ENCODE measurements at regions not wholly inside any gene's neighbourhood (a gene's known extent, or its start where the extent isn't known, plus 50 kb on each side); places are given as distances from the start of the nearest gene placed in this dataset.

DNA sequence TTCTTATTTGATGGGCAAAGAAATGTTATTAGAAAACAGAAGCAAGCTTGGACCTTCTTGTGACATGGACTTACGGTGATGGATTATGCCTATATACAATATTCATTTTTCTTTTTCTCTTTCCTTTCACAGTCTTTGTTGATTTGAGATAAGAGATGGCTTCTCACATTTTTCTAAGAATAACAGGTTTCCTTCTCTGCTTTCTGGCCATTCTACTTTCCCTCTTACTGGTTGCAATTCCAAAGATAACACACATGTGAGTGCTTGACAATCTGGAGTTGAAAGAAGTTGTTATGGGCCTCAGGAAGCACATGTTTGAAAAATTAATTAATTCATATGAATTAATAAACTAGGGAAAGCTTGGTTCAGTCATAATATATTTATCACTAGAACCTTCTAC, 89.8 kb upstream of the RPS23 start:
- no peak for TF ChIP-seq POLR2A (IDR thresholded peaks at IDR 0.05)
- TF ChIP-seq, protein P1, sequence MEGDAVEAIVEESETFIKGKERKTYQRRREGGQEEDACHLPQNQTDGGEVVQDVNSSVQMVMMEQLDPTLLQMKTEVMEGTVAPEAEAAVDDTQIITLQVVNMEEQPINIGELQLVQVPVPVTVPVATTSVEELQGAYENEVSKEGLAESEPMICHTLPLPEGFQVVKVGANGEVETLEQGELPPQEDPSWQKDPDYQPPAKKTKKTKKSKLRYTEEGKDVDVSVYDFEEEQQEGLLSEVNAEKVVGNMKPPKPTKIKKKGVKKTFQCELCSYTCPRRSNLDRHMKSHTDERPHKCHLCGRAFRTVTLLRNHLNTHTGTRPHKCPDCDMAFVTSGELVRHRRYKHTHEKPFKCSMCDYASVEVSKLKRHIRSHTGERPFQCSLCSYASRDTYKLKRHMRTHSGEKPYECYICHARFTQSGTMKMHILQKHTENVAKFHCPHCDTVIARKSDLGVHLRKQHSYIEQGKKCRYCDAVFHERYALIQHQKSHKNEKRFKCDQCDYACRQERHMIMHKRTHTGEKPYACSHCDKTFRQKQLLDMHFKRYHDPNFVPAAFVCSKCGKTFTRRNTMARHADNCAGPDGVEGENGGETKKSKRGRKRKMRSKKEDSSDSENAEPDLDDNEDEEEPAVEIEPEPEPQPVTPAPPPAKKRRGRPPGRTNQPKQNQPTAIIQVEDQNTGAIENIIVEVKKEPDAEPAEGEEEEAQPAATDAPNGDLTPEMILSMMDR (IDR thresholded peaks at IDR 0.05) = no peak

All from body of pancreas (tissue), 4 donors.